ENCODE measurements at regions not wholly inside any gene's neighbourhood (a gene's known extent, or its start where the extent isn't known, plus 50 kb on each side); places are given as distances from the start of the nearest gene placed in this dataset.
A peak's percentile ranks its signal among the peaks of the same experiment; 100 is the strongest.

- Histone ChIP-seq H3K4me3 (replicated peaks in 1 of 4; ENCODE audit: control extremely low read depth in 1 of 4, insufficient read depth in 1 of 4, low read depth in 3 of 4, low read length in 4 of 4) (no peak overlapping the region), H4K20me1 (ENCODE audit: control insufficient read depth, extremely low read depth, insufficient read depth, low read length) (no peaks in the 10 kb centered on the region), H3K4me2 (ENCODE audit: extremely low read depth, insufficient read depth, low read length) (no peak overlapping the region), H3K36me3 (ENCODE audit: control insufficient read depth, insufficient read depth, low read length) (no peaks in the 10 kb centered on the region), H3K9me3 (ENCODE audit: control insufficient read depth, insufficient read depth, low read depth, low read length) (no peaks in the 10 kb centered on the region), H2AFZ (ENCODE audit: low read length) (no peak overlapping the region), H3K27me3 (ENCODE audit: control insufficient read depth, insufficient read depth, low read length) (no peaks in the 10 kb centered on the region), H3K9ac (ENCODE audit: insufficient read depth, low read length) (no peak overlapping the region), H3K4me1 (ENCODE audit: control insufficient read depth, extremely low read depth, insufficient read depth, low read length) (no peaks in the 10 kb centered on the region), H3K79me2 (ENCODE audit: control insufficient read depth, insufficient read depth, low read length) (no peaks in the 10 kb centered on the region), H3K27ac (ENCODE audit: insufficient read depth, low read length) (no peak overlapping the region)
- peak in 1 of 2 donors; percentile 8 for DNase-seq (ENCODE audit: low read depth in 2 of 2)
- TF ChIP-seq CTCF (conservative IDR thresholded peaks at IDR 0.05 in 1 of 2, IDR thresholded peaks at IDR 0.05 in 1 of 2; ENCODE audit: low read depth in 1 of 2, low read length in 2 of 2) (no peak), EZH2 (IDR thresholded peaks at IDR 0.05; ENCODE audit: low read length, missing control alignments) (no peak)
These were observed 173.7 kb upstream of the ANKRD55 start for GRCh38 chr5:56406838-56407237.

- Histone ChIP-seq H3K4me3 (replicated peaks in 1 of 4; ENCODE audit: control extremely low read depth in 1 of 4, insufficient read depth in 1 of 4, low read depth in 3 of 4, low read length in 4 of 4) (no peak overlapping the region), H3K27me3 (ENCODE audit: control insufficient read depth, insufficient read depth, low read length) (no peaks in the 10 kb centered on the region), H3K79me2 (ENCODE audit: control insufficient read depth, insufficient read depth, low read length) (no peaks in the 10 kb centered on the region), H3K4me1 (ENCODE audit: control insufficient read depth, extremely low read depth, insufficient read depth, low read length) (no peaks in the 10 kb centered on the region), H3K4me2 (ENCODE audit: extremely low read depth, insufficient read depth, low read length) (no peak overlapping the region), H3K9me3 (ENCODE audit: control insufficient read depth, insufficient read depth, low read depth, low read length) (no peaks in the 10 kb centered on the region), H3K9ac (ENCODE audit: insufficient read depth, low read length) (no peak overlapping the region), H3K27ac (ENCODE audit: insufficient read depth, low read length) (no peak overlapping the region), H4K20me1 (ENCODE audit: control insufficient read depth, extremely low read depth, insufficient read depth, low read length) (no peaks in the 10 kb centered on the region), H2AFZ (ENCODE audit: low read length) (no peak overlapping the region), H3K36me3 (ENCODE audit: control insufficient read depth, insufficient read depth, low read length) (no peaks in the 10 kb centered on the region)
- TF ChIP-seq CTCF (conservative IDR thresholded peaks at IDR 0.05 in 1 of 2, IDR thresholded peaks at IDR 0.05 in 1 of 2; ENCODE audit: low read depth in 1 of 2, low read length in 2 of 2) (no peak), EZH2 (IDR thresholded peaks at IDR 0.05; ENCODE audit: low read length, missing control alignments) (no peak)
- DNase-seq (ENCODE audit: low read depth in 2 of 2), result peak in 1 of 2 donors; percentile 6
These were observed 173.1 kb upstream of the ANKRD55 start for GRCh38 chr5:56406221-56406620.

GRCh38 chr5:56405116-56405908 is 172.2 kb upstream of the ANKRD55 start:
- Histone ChIP-seq H3K4me2 (ENCODE audit: extremely low read depth, insufficient read depth, low read length) (no peak overlapping the region), H3K4me1 (ENCODE audit: control insufficient read depth, extremely low read depth, insufficient read depth, low read length) (no peaks in the 10 kb centered on the region), H3K36me3 (ENCODE audit: control insufficient read depth, insufficient read depth, low read length) (no peaks in the 10 kb centered on the region), H3K79me2 (ENCODE audit: control insufficient read depth, insufficient read depth, low read length) (no peaks in the 10 kb centered on the region), H3K27me3 (ENCODE audit: control insufficient read depth, insufficient read depth, low read length) (no peaks in the 10 kb centered on the region), H2AFZ (ENCODE audit: low read length) (no peak overlapping the region), H3K9ac (ENCODE audit: insufficient read depth, low read length) (no peak overlapping the region), H4K20me1 (ENCODE audit: control insufficient read depth, extremely low read depth, insufficient read depth, low read length) (no peaks in the 10 kb centered on the region), H3K27ac (ENCODE audit: insufficient read depth, low read length) (no peak overlapping the region), H3K4me3 (replicated peaks in 1 of 4; ENCODE audit: control extremely low read depth in 1 of 4, insufficient read depth in 1 of 4, low read depth in 3 of 4, low read length in 4 of 4) (no peak overlapping the region), H3K9me3 (ENCODE audit: control insufficient read depth, insufficient read depth, low read depth, low read length) (no peaks in the 10 kb centered on the region)
- DNase-seq (ENCODE audit: low read depth in 2 of 2), result no peak
- TF ChIP-seq EZH2 (IDR thresholded peaks at IDR 0.05; ENCODE audit: low read length, missing control alignments) (no peak), CTCF (conservative IDR thresholded peaks at IDR 0.05 in 1 of 2, IDR thresholded peaks at IDR 0.05 in 1 of 2; ENCODE audit: low read depth in 1 of 2, low read length in 2 of 2) (no peak)

Data from fibroblast of lung (primary cell).